ENCODE measurements at regions not wholly inside any gene's neighbourhood (a gene's known extent, or its start where the extent isn't known, plus 50 kb on each side); places are given as distances from the start of the nearest gene placed in this dataset.
A peak's percentile ranks its signal among the peaks of the same experiment; 100 is the strongest.

DNA sequence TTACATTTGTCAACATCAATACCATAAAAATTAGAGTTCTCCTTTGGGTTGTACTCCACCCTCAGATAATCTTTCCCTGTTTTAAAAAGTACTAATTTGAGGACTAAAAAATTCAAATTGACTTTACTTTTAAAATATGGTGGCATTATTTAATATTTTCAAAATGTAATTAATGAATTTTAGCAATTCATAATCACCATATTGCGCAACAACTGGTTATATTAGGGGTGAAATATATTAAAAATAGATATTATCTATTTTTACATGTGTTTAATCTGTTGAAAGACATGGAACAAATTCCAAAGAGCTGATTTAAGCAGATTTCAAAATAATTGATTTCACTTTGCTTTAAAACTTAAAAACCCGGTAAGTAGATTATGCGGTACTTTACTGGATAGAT is 236.6 kb upstream of the NOL4 start:
- POLR2A ChIA-PET (ENCODE audit: partially characterized antibody), result no interaction called here
- 92% methylated on average over 3 of the region's 3 CpGs; no CpG with 5 or more reads in 1 of the 2 experiments for WGBS, 2 experiments (ENCODE audit: extremely low coverage in 1 of 2, insufficient coverage in 1 of 2, insufficient read length in 1 of 2, insufficient replicate concordance in 2 of 2, low coverage in 1 of 2, low lambda C conversion rate in 2 of 2, missing lambda C conversion rate in 1 of 2)
- Histone ChIP-seq H3K4me2 (ENCODE audit: insufficient read depth in 1 of 2, low read depth in 2 of 2, low read length in 2 of 2) (no peak overlapping the region), H4K20me1 (replicated peaks in 1 of 2; ENCODE audit: control insufficient read depth in 1 of 2, insufficient read depth in 2 of 2, low read length in 2 of 2) (no peaks in the 10 kb centered on the region), H3K9me3 (ENCODE audit: insufficient read depth in 2 of 2, low read depth in 1 of 2, low read length in 1 of 2) (peaks cover 0 to 9% of the 10 kb centered on the region in 2 experiments; a peak in 1 of 4 replicates), H4K8ac (ENCODE audit: extremely low read depth, insufficient read depth, low read length) (no peak overlapping the region), H2AFZ (ENCODE audit: low read length) (no peak overlapping the region), H3K9ac (replicated peaks in 1 of 4; ENCODE audit: extremely low read depth in 1 of 4, low read depth in 3 of 4, low read length in 3 of 4) (no peak overlapping the region), H3K79me1 (ENCODE audit: low read depth, low read length) (no peaks in the 10 kb centered on the region), H2BK5ac (ENCODE audit: low read depth, low read length) (no peak overlapping the region), H2AK5ac (ENCODE audit: low read depth, low read length) (no peak overlapping the region), H4K91ac (replicated peaks; ENCODE audit: insufficient read length, low read length) (no peak overlapping the region), H3K79me2 (ENCODE audit: control insufficient read depth in 1 of 2, insufficient read depth in 2 of 2, low read length in 2 of 2) (no peaks in the 10 kb centered on the region), H2BK20ac (ENCODE audit: low read length) (no peak overlapping the region), H3K18ac (ENCODE audit: extremely low read depth, low read length) (no peak overlapping the region), H3K4me3 (ENCODE audit: extremely low read depth in 1 of 4, insufficient read depth in 2 of 4, low read depth in 3 of 4, low read length in 4 of 4) (no peak overlapping the region), H2BK12ac (ENCODE audit: low read depth, low read length) (no peak overlapping the region), H3K4ac (replicated peaks; ENCODE audit: insufficient read length, low read depth, low read length) (no peak overlapping the region), H4K5ac (ENCODE audit: insufficient read length, low read depth, low read length) (no peak overlapping the region), H3K14ac (ENCODE audit: insufficient read length) (no peak overlapping the region), H3K23me2 (ENCODE audit: low read depth, low read length) (no peaks in the 10 kb centered on the region), H3K23ac (ENCODE audit: insufficient read length) (no peak overlapping the region), H2BK15ac (ENCODE audit: low read length) (no peak overlapping the region), H3K27me3 (replicated peaks in 1 of 4; ENCODE audit: control insufficient read depth in 3 of 4, extremely low read depth in 1 of 4, insufficient read depth in 3 of 4, low read length in 3 of 4) (no peaks in the 10 kb centered on the region), H3K56ac (replicated peaks; ENCODE audit: insufficient read length, low read depth, low read length) (no peak overlapping the region), H3K4me1 (replicated peaks in 1 of 4; ENCODE audit: control insufficient read depth in 3 of 4, insufficient read depth in 4 of 4, low read length in 3 of 4) (no peaks in the 10 kb centered on the region), H3K27ac (ENCODE audit: low read depth, low read length) (no peak overlapping the region), H3K36me3 (ENCODE audit: control insufficient read depth in 2 of 4, insufficient read depth in 4 of 4, low read length in 3 of 4) (peaks cover 0 to 2% (median 0%) of the 10 kb centered on the region in 4 experiments; a peak in 1 of 8 replicates), H2BK120ac (replicated peaks; ENCODE audit: low read depth, low read length) (no peak overlapping the region)
- DNase-seq (ENCODE audit: low read depth in 1 of 2, low spot score in 2 of 2) (no peak), FAIRE-seq (no peak)
- TF ChIP-seq NRF1 (IDR thresholded peaks at IDR 0.05; ENCODE audit: low read depth, low read length), result no peak
- no peak for TF ChIP-seq SP4 (IDR thresholded peaks at IDR 0.05; ENCODE audit: low read length)
- peak; percentile 94 for TF ChIP-seq CEBPB (IDR thresholded peaks at IDR 0.05; ENCODE audit: low read depth, low read length)
- CTCF ChIA-PET (ENCODE audit: partially characterized antibody), result no interaction called here
